H1 (cell line): ENCODE measurements at regions not wholly inside any gene's neighbourhood (a gene's known extent, or its start where the extent isn't known, plus 50 kb on each side); places are given as distances from the start of the nearest gene placed in this dataset.

Experiments used
- CTCF ChIA-PET: fragments of 300-600 bp; sonication (Branson Sonifier 250); formaldehyde crosslinking; loops from one replicate; lab custom pipeline; 2021; ENCODE audit not compliant: partially characterized antibody; lab: Charles Lee
- POLR2A ChIA-PET: fragments of 300-600 bp; sonication (Branson Sonifier 250); formaldehyde crosslinking; loops from one replicate; lab custom pipeline; 2021; ENCODE audit warnings: inconsistent platforms; ENCODE audit not compliant: partially characterized antibody; lab: Charles Lee
- DNase-seq, 2 experiments: peaks; one replicate each; pipeline versions ENCODE4 v3.0.0 to v3.0.0-alpha.2; 2010 to 2022; ENCODE audit warnings: low spot score in 2 of 2, low read depth in 1 of 2, mixed read lengths in 1 of 2
- FAIRE-seq: peaks from 2 replicates; lab custom pipeline; 2011; peaks lifted over from hg19 to GRCh38; lab: Jason Lieb, UNC
- H2AFZ ChIP-seq: 2 replicates; pipeline ENCODE4 v1.8.1; 2012; ENCODE audit warnings: low read length, inconsistent platforms
- H2AK5ac ChIP-seq: 2 replicates; pipeline ENCODE4 v1.6.1; 2013; ENCODE audit warnings: low read depth, low read length
- H2BK120ac ChIP-seq: replicated peaks from 2 replicates; pipeline ENCODE3; 2013; ENCODE audit warnings: low read depth, low read length, inconsistent platforms
- H2BK12ac ChIP-seq: 2 replicates; pipeline ENCODE4 v1.6.1; 2013; ENCODE audit warnings: low read depth, low read length
- H2BK15ac ChIP-seq: 2 replicates; pipeline ENCODE4 v1.6.1; 2013; ENCODE audit warnings: low read length
- H2BK20ac ChIP-seq: 2 replicates; pipeline ENCODE4 v1.6.1; 2013; ENCODE audit warnings: low read length
- H2BK5ac ChIP-seq: 2 replicates; pipeline ENCODE4 v1.6.1; 2013; ENCODE audit warnings: low read depth, low read length
- H3K14ac ChIP-seq: 2 replicates; pipeline ENCODE4 v1.6.1; 2013; ENCODE audit warnings: inconsistent platforms; ENCODE audit not compliant: insufficient read length
- H3K18ac ChIP-seq: 2 replicates; pipeline ENCODE4 v1.6.1; 2013; ENCODE audit warnings: low read length; ENCODE audit errors: extremely low read depth
- H3K23ac ChIP-seq: 2 replicates; pipeline ENCODE4 v1.6.1; 2013; ENCODE audit warnings: inconsistent platforms; ENCODE audit not compliant: insufficient read length
- H3K23me2 ChIP-seq: 2 replicates; pipeline ENCODE4 v1.6.1; 2013; ENCODE audit warnings: low read depth, low read length
- H3K27ac ChIP-seq: 2 replicates; pipeline ENCODE4 v1.6.1; 2011; ENCODE audit warnings: low read depth, low read length, inconsistent platforms
- H3K27me3 ChIP-seq, 4 experiments: replicated peaks in 1 of 4; 1 replicate in 1 of 4; 2 replicates in 3 of 4; pipeline versions ENCODE4 v1.6.1 to v1.8.1; 2011 to 2013; ENCODE audit warnings: low read length in 3 of 4, mild to moderate bottlenecking in 3 of 4, inconsistent platforms in 2 of 4, mixed read lengths in 2 of 4, moderate library complexity in 1 of 4; ENCODE audit not compliant: control insufficient read depth in 3 of 4, insufficient read depth in 3 of 4; ENCODE audit errors: extremely low read depth in 1 of 4
- H3K36me3 ChIP-seq, 4 experiments: 2 replicates each; pipeline versions ENCODE4 v1.6.1 to v1.8.1; 2011 to 2013; ENCODE audit warnings: mild to moderate bottlenecking in 4 of 4, low read length in 3 of 4, moderate library complexity in 2 of 4, control low read depth in 1 of 4, inconsistent platforms in 1 of 4; ENCODE audit not compliant: insufficient read depth in 4 of 4, control insufficient read depth in 2 of 4
- H3K4ac ChIP-seq: replicated peaks from 2 replicates; pipeline ENCODE3; 2013; ENCODE audit warnings: low read length, low read depth, mixed read lengths, inconsistent platforms; ENCODE audit not compliant: insufficient read length
- H3K4me1 ChIP-seq, 4 experiments: replicated peaks in 1 of 4; 1 replicate in 1 of 4; 2 replicates in 3 of 4; pipeline versions ENCODE4 v1.6.1 to v1.8.1; 2011 to 2013; ENCODE audit warnings: low read length in 3 of 4, inconsistent platforms in 2 of 4, mixed read lengths in 1 of 4; ENCODE audit not compliant: insufficient read depth in 4 of 4, control insufficient read depth in 3 of 4
- H3K4me2 ChIP-seq, 2 experiments: 2 replicates each; pipeline versions ENCODE4 v1.6.1 to v1.8.1; 2011 to 2013; ENCODE audit warnings: low read depth in 2 of 2, low read length in 2 of 2, control low read depth in 1 of 2, inconsistent platforms in 1 of 2, mild to moderate bottlenecking in 1 of 2; ENCODE audit not compliant: insufficient read depth in 1 of 2
- H3K4me3 ChIP-seq, 4 experiments: fragments of 200-600, 300-600 bp in 1 of 4; sonication (generic), shearing (Covaris generic), sonication (Bioruptor Twin) in 1 of 4; 2 replicates each; pipeline versions ENCODE4 v1.5.1 to v1.8.1; 2011 to 2016; ENCODE audit warnings: low read length in 4 of 4, low read depth in 3 of 4, control low read depth in 2 of 4, inconsistent platforms in 2 of 4, mild to moderate bottlenecking in 2 of 4, mixed read lengths in 1 of 4, moderate library complexity in 1 of 4; ENCODE audit not compliant: insufficient read depth in 2 of 4; ENCODE audit errors: extremely low read depth in 1 of 4
- H3K56ac ChIP-seq: replicated peaks from 2 replicates; pipeline ENCODE3; 2013; ENCODE audit warnings: low read depth, mild to moderate bottlenecking, mixed read lengths, low read length, inconsistent platforms; ENCODE audit not compliant: insufficient read length
- H3K79me1 ChIP-seq: 2 replicates; pipeline ENCODE4 v1.6.1; 2013; ENCODE audit warnings: low read depth, low read length, control low read depth
- H3K79me2 ChIP-seq, 2 experiments: 2 replicates each; pipeline versions ENCODE4 v1.6.1 to v1.8.1; 2012 to 2013; ENCODE audit warnings: low read length in 2 of 2, mild to moderate bottlenecking in 2 of 2, inconsistent platforms in 1 of 2; ENCODE audit not compliant: insufficient read depth in 2 of 2, control insufficient read depth in 1 of 2
- H3K9ac ChIP-seq, 4 experiments: replicated peaks in 1 of 4; 1 replicate in 1 of 4; 2 replicates in 3 of 4; pipeline versions ENCODE4 v1.6.1 to v1.8.1; 2011 to 2013; ENCODE audit warnings: low read depth in 3 of 4, low read length in 3 of 4, control low read depth in 2 of 4, mild to moderate bottlenecking in 2 of 4, moderate library complexity in 2 of 4, inconsistent platforms in 1 of 4; ENCODE audit errors: extremely low read depth in 1 of 4
- H3K9me3 ChIP-seq, 2 experiments: 2 replicates each; pipeline versions ENCODE4 v1.6.1 to v1.8.1; 2012 to 2013; ENCODE audit warnings: mild to moderate bottlenecking in 2 of 2, moderate library complexity in 2 of 2, control low read depth in 1 of 2, inconsistent platforms in 1 of 2, low read depth in 1 of 2, low read length in 1 of 2, mixed read lengths in 1 of 2; ENCODE audit not compliant: insufficient read depth in 2 of 2
- H4K20me1 ChIP-seq, 2 experiments: replicated peaks in 1 of 2; 2 replicates each; pipeline versions ENCODE3 to v1.8.1; 2011 to 2013; ENCODE audit warnings: inconsistent platforms in 2 of 2, low read length in 2 of 2, mild to moderate bottlenecking in 1 of 2; ENCODE audit not compliant: insufficient read depth in 2 of 2, control insufficient read depth in 1 of 2
- H4K5ac ChIP-seq: 2 replicates; pipeline ENCODE4 v1.6.1; 2013; ENCODE audit warnings: low read length, low read depth, mixed read lengths, inconsistent platforms; ENCODE audit not compliant: insufficient read length
- H4K8ac ChIP-seq: 2 replicates; pipeline ENCODE4 v1.8.0; 2013; ENCODE audit warnings: mild to moderate bottlenecking, moderate library complexity, low read length, inconsistent platforms; ENCODE audit not compliant: insufficient read depth; ENCODE audit errors: extremely low read depth
- H4K91ac ChIP-seq: replicated peaks from 2 replicates; pipeline ENCODE3; 2013; ENCODE audit warnings: low read length, mixed read lengths, inconsistent platforms; ENCODE audit not compliant: insufficient read length
- BRCA1 ChIP-seq: IDR thresholded peaks from 2 replicates; pipeline ENCODE4 v1.6.1; 2012; ENCODE audit warnings: low read depth, low read length, improper control_type of control experiment
- FOSL1 ChIP-seq: IDR thresholded peaks from 2 replicates; pipeline ENCODE4 v1.6.1; 2011; ENCODE audit warnings: mild to moderate bottlenecking, low read depth, low read length, moderate library complexity; ENCODE audit not compliant: insufficient read depth
- WGBS, 2 experiments: shearing (Covaris generic) in 1 of 2; methylation state at CpG; one replicate each; pipeline versions ENCODE4 v1.1.6 to v1.1.7; 2013 to 2015; ENCODE audit warnings: low lambda C conversion rate in 2 of 2, mixed read lengths in 2 of 2, inconsistent platforms in 1 of 2, low coverage in 1 of 2, missing lambda C conversion rate in 1 of 2; ENCODE audit not compliant: insufficient replicate concordance in 2 of 2, insufficient coverage in 1 of 2, insufficient read length in 1 of 2; ENCODE audit errors: extremely low coverage in 1 of 2, missing lambda C conversion rate in 1 of 2; 5-methylcytosine and 5-hydroxymethylcytosine counted together
- TF ChIP-seq, protein P1 (sequence below), 3 experiments: IDR thresholded peaks; 1 replicate in 2 of 3; 2 replicates in 1 of 3; pipeline versions ENCODE4 v1.5.1 to v1.6.1; 2011; ENCODE audit warnings: low read length in 3 of 3, mild to moderate bottlenecking in 3 of 3, inconsistent platforms in 2 of 3, low read depth in 1 of 3, moderate library complexity in 1 of 3; ENCODE audit not compliant: insufficient read depth in 1 of 3; ENCODE audit errors: control extremely low read depth in 1 of 3
- TF ChIP-seq, protein P2 (sequence below): IDR thresholded peaks from 2 replicates; pipeline ENCODE4 v1.6.1; 2012; ENCODE audit warnings: inconsistent platforms

DNA sequence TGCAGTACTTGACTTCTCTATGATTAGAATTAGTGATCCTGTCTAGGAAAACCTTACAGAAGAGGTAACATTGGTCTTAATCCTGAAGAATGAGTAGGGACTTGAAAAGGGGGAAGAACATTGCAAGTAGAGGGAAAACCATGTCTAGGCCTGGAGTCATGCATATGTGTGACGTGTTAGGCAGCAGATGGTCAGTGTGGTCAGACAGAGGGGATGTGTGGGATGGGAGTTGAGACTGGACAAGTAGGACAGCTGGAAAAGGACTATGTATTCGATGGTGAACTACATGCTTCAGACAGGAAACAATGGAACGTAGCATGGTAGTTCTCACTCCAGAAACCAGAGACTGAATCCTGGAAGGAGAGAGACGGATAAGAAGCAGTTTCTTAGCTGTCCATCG is 235.6 kb upstream of the LRTM1 start:
- H4K91ac ChIP-seq = no peak overlapping the region
- H3K9me3 ChIP-seq = no peaks in the 10 kb centered on the region
- CTCF ChIA-PET = interaction anchor here (0.6 to 1.5 kb wide), 3 partner anchors 9 to 310 kb away, joined by 3 to 4 read pairs (median 3); no protein-coding TSS in a partner anchor
- no peaks in the 10 kb centered on the region for H3K79me1 ChIP-seq
- DNase-seq (no peak), FAIRE-seq (no peak)
- no peaks in the 10 kb centered on the region for H3K36me3 ChIP-seq
- H4K5ac ChIP-seq = no peak overlapping the region
- H3K14ac ChIP-seq = no peak overlapping the region
- no peak overlapping the region for H3K4ac ChIP-seq
- H2BK120ac ChIP-seq = no peak overlapping the region
- H3K27ac ChIP-seq = no peak overlapping the region
- H4K20me1 ChIP-seq = no peaks in the 10 kb centered on the region
- no peak overlapping the region for H4K8ac ChIP-seq
- H3K23me2 ChIP-seq = no peaks in the 10 kb centered on the region; the same call in 1 of the 2 replicates
- no peaks in the 10 kb centered on the region for H3K4me1 ChIP-seq
- no peak overlapping the region for H3K9ac ChIP-seq
- no peak overlapping the region for H3K18ac ChIP-seq
- H3K4me2 ChIP-seq = no peak overlapping the region
- no peaks in the 10 kb centered on the region for H3K79me2 ChIP-seq
- TF ChIP-seq FOSL1 (no peak), BRCA1 (no peak)
- TF ChIP-seq, protein P1, sequence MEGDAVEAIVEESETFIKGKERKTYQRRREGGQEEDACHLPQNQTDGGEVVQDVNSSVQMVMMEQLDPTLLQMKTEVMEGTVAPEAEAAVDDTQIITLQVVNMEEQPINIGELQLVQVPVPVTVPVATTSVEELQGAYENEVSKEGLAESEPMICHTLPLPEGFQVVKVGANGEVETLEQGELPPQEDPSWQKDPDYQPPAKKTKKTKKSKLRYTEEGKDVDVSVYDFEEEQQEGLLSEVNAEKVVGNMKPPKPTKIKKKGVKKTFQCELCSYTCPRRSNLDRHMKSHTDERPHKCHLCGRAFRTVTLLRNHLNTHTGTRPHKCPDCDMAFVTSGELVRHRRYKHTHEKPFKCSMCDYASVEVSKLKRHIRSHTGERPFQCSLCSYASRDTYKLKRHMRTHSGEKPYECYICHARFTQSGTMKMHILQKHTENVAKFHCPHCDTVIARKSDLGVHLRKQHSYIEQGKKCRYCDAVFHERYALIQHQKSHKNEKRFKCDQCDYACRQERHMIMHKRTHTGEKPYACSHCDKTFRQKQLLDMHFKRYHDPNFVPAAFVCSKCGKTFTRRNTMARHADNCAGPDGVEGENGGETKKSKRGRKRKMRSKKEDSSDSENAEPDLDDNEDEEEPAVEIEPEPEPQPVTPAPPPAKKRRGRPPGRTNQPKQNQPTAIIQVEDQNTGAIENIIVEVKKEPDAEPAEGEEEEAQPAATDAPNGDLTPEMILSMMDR (IDR thresholded peaks at IDR 0.05; ENCODE audit: control extremely low read depth in 1 of 3, insufficient read depth in 1 of 3, low read depth in 1 of 3, low read length in 3 of 3) = no peak
- TF ChIP-seq, protein P2, sequence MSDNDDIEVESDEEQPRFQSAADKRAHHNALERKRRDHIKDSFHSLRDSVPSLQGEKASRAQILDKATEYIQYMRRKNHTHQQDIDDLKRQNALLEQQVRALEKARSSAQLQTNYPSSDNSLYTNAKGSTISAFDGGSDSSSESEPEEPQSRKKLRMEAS = no peak
- 93% methylated on average over 5 of the region's 5 CpGs; no CpG with 5 or more reads in 1 of the 2 experiments for WGBS, 2 experiments
- no peak overlapping the region for H2BK12ac ChIP-seq
- no peak overlapping the region for H2BK5ac ChIP-seq
- no peaks in the 10 kb centered on the region for H3K27me3 ChIP-seq
- no peak overlapping the region for H2AK5ac ChIP-seq
- H2AFZ ChIP-seq = no peak overlapping the region
- H3K56ac ChIP-seq = no peak overlapping the region
- H3K23ac ChIP-seq = no peak overlapping the region
- POLR2A ChIA-PET = no interaction called here
- H3K4me3 ChIP-seq = no peak overlapping the region
- H2BK15ac ChIP-seq = no peak overlapping the region
- no peak overlapping the region for H2BK20ac ChIP-seq
